Right hindlimb (tissue), 1 donor: ENCODE measurements at regions not wholly inside any gene's neighbourhood (a gene's known extent, or its start where the extent isn't known, plus 50 kb on each side); places are given as distances from the start of the nearest gene placed in this dataset.
"Not testable (repeated sequence)": the region's sequence is repeated elsewhere in the genome, so short reads cannot be mapped to it uniquely, and the experiment has no call there.

ENCODE experiments used
- DNase-seq: peaks from one replicate; pipeline ENCODE4 v3.0.0-alpha.2; 2018

DNA sequence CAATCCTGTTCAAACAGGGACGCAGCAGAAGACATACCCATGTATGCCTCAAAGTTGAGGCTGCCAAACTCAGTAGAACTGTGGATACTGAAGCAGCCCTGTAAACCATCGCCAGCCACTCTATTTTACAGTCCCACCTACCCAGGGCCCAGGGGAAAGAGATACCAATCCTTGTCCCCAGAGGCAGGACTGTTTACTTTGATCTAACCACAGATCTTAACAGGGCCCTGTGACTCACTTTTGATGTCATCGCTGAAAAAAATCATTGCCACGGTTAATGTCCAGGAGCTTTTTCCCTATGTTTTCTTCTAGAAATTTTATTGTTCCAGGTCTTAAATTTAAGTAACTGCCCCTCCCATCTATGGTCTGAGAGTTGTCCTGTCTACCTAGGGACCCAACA lies 538.4 kb upstream of the NCAM2 start:
- no peak for DNase-seq

DNA sequence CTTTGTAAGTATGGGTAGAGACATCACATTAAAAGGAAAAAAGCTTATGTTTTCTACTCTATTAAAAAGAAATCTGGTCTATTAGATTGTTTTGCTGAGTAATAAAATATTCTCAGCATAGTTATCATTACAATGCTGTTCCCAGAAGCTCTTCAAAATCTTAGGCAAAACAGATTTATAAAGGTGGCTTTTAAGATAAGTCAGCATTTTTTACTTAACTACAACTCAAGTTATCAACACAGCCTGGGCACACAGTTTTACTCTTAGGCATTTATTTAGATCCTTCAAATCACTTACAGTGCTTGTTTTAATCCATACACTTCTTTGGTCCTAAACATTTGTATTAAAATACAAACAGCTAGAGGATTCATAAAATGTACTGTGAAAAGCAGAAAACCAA lies 534.8 kb upstream of the NCAM2 start:
- no peak for DNase-seq

DNA sequence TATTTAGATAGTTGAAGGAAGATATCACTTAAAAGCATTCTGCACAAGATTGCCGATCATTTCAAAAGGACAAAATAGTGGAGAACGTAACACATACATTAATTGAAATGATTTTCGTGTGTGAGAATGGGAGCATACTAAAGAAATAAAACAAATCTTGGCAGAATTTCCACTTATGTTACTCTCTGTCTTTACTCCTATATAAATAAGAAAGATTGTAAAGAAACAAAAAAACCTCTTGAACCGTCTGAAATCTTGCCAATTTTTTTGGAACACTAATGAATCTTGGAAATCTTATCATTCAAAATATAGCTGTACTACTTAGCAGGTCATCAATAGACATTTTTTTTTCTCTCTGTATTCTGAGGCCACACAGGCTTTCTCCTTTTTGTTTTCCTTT lies 528.8 kb upstream of the NCAM2 start:
- DNase-seq: no peak

DNA sequence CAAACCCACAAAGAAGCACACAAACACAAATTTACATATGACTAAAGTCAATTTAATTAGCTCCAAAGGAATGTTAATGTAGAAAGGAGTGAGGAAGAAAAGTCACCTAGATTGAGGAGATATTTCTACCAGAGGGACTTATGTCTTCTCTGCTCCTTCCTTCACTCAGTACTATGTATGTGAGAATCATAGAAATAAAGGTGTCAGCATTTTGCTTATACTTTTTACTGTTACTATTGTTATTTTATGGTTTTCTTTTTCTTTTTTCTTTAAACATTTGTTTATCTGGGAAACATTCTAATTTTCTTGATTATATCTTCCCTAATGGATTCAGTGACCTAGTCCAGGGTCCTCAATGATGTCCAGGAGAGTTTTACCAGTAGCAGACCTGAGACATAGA lies 511.9 kb upstream of the NCAM2 start:
- DNase-seq: no peak

DNA sequence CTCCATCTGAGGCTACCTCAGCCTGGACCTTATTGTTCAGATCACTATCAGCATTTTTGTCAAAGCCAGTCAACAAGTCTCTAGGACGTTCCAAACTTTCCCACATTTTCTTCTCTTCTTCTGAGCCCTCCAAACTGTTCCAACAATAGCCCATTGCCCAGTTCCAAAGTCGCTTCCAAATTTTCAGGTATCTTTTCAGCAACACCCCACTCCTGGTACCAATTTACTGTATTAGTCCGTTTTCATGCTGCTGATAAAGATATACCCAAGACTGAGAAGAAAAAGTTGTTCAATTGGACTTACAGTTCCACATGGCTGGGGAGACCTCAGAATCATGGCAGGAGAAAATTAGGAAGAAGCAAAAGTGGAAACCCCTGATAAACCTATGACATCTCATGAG lies 495.3 kb upstream of the NCAM2 start:
- not testable (repeated sequence) for DNase-seq

DNA sequence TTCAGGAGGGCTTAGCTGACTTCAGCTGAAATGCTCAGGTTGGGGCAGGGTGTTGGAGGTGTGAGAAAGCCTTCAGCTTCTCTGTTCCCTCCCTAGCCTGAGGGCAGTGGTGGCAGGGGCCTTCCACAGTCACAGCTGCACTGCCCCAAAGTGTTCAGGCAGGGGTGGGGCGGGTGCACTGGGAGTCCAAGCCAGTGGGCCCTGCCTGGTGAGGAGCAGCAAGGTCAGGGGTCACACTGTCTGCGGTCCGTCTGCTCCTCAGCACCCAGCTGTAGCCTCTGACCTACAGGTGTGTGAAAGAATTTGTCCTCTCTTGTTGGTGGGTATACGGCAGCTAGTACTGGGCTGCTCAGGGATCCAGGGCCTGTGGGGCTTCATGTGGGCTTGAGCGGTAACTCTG lies 490.4 kb upstream of the NCAM2 start:
- DNase-seq: no peak

DNA sequence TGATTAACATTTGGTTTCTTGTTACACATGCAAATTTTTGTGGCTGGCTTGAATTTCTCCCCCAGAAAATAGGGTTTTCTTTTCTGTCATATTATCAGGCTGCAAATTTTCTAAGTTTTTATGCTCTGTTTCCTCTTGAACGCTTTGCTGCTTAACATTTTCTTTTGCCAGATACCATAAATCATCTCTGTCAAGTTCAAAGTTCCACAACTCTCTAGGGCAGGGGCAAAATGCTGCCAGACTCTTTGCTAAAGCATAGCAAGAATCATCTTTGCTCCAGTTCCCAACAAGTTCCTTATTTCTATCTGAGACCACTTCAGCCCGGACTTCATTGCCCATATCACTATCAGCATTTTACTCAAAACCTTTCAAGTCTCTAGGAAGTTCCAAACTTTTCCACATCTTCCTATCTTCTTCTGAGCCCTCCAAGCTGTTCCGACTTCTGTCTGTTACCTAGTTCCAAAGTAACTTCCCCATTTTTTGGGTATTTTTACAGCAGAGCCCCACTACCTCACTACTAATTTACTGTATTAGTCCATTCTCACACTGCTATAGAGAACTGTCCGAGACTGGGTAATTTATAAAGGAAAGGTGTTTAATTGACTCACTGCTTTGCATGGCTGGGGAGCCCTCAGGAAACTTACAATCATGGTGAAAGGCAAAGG lies 486.9 kb upstream of the NCAM2 start:
- no peak for DNase-seq

DNA sequence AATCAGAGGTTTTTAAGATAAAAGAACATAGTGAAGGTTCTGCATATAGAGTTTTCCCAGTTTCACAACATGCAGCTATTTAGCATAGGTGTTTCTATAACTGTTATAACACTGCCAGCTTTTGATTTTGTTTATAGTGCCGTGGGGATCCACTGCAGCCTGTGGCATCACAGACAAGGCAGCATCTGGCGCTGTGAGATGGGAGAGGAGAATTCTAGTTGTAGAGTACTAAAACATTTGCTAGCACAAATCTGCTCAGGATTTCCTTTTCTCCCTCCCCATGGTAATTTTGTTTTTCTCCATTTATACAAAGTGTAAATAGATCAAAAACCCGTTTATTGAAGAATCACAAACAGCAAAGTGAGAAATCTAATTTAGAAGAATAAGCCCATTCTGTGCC lies 482.8 kb upstream of the NCAM2 start:
- DNase-seq: no peak

DNA sequence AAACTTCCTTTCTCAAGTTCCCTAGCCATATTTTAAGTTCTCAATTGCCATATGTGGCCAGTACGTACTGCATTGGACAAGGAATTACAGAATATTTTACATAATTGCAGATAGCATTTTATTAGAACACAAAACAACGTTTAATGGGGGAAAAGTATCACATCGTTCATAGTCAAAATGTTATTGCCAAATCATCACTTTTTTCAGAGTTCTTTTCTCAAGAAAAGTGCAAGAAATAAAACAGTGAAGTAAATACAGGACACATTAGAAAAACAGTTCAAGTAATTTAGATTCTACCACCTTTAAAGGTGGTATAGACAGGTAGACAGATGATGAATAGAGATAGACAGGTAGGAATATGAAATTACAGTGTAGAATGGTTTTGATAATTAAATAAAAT lies 479.1 kb upstream of the NCAM2 start:
- no peak for DNase-seq

DNA sequence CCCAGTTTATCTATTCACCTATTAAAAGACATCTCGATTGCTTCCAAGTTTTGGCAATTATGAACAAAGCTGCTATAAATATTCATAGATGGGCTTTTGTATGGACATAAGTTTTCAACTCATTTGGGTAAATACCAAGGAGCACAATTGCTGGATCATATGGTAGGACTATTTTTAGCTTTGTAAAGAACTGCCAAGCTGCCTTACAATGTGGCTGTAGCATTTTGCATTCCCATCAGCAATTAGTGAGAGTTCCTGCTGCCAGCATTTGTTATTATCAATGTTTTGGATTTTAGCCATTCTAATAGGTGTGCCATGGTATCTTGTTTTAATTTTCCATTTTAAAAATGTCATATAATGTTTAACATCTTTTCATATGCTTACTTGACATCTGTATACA lies 475.6 kb upstream of the NCAM2 start:
- DNase-seq: no peak

DNA sequence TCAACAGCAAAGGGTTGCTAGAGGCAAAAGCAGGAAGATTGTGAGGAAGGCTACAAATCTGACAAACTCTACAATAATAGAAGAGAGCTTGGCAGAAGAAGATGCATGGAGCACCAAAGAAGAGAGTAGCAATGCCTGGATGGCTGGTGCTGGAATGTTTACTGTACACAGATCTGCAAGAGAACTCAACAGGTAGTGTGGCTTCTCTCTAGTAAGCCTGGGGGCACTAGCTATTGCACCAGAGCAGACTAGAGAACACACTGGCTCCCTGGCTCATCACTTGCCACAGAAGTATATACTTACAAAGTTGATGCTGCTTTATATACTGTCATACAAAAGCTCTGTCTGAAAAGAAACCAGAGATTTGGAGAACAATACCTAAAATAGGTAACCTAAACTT lies 475.0 kb upstream of the NCAM2 start:
- DNase-seq: no peak

DNA sequence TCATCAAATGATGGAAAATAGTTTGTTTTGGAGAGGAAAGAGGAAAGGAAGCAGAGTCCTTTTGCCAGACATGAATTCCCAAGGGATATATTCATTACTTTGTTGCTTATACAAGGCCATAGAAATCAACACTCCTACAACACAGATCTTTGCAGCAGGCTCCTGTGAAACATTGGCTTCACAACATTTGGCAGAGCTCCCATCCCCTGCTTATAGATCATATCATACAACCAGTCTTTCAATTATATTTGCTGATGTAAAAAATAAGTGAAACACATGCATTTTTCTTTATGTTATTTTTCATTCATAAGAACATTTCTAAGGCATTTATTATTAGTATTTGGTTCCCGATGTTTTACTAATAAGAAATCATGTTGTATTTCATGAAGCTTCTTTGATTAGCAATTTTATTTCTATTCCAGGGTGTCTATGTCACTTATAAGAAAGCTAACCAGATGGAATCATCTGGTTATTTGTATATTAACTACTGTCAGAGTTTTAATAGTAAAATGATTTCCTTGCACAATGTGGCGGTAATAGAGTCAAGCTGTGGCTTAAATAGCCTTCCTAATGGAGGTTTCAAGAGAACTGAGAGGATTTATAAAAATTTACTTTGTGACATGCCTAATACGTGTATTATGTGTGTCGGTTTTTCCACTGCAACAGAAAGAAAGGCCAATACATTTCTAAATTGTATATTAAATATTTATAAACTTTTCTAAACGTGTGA lies 470.3 kb upstream of the NCAM2 start:
- no peak for DNase-seq

DNA sequence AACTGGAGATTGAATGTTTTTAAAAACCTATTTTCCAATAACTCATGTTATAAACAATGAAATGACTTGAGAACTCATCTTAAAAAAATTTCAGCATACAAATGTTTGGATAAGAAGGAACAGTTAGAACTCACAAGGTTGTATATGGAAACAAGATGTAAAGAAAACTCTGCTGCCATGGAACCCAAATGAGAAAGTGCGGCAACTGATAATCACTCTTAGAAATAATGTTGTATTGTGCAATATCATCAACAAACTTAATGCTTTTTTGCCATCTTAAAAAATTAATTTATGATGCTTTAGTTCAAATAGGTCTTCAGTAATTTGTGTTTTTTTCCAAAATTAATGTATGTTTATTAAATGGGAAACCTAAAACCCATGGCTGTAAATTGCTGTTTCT lies 461.1 kb upstream of the NCAM2 start:
- DNase-seq: no peak

DNA sequence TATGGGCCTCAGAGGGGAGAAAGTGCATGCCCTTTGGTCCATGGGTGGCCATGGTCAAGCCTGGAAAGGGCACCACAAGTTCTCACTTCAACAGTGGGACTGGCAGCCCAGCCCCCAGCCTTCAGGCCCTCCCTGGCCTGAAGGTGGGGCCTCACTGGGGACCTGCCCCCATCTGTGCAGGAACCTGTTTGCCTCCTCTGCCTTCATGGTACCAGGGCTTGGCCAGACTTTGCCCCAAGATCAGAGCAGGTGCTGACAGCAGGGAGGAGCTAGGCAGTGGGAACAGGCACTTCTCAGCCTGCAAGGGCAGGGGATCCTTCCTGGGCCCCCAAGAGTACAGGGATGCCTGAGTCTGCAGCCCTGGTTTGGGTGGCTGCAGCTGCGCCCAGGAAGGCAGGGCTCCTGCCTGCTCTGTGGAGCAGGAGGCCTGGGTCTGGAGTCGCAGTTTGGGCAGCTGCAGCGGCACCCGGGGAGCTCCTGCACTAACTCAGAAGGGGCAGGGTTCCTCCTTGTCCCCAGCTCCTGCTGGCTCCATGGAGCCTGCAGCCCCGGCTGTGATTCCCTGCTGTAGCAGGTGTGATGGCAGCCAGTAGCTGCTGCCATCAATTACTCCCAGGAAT lies 460.1 kb upstream of the NCAM2 start:
- DNase-seq: no peak

DNA sequence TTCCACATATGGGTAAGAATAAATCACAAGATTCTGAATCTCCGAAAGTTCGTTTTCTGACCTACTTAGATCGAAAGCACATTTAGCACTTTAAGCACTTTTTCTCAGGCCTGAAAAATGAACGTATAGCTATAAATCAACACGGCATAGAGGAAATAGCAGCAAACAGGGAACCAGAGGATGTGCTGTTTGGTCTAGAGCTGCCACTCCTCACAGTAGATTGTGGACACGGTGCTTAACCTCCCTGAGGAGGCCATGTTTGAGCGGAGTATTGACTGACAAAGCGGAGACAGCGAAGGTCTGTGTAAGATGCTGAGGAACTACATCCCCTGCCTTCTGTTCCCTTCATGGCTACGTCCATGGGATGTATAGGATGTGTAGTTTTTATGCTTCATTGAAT lies 452.8 kb upstream of the NCAM2 start:
- no peak for DNase-seq

DNA sequence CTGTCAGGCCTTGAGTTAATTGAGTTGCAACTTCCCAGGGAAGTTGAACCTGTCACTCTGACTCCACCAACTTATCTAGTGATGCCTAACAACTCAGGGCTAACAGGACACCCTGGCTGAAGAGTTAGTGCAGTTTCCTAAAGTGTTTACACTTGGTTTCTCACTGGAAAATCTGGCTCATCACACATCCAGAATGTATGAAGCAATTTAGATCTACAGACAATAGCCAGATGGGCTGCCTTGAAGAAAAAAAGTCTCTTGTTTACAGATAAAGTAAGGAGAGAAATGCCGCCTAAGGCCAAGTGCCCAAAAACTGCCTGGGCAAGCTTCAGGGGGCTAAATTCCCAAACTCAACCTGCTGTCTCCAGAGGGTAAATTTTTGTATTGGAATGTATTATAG lies 446.3 kb upstream of the NCAM2 start:
- DNase-seq: no peak

DNA sequence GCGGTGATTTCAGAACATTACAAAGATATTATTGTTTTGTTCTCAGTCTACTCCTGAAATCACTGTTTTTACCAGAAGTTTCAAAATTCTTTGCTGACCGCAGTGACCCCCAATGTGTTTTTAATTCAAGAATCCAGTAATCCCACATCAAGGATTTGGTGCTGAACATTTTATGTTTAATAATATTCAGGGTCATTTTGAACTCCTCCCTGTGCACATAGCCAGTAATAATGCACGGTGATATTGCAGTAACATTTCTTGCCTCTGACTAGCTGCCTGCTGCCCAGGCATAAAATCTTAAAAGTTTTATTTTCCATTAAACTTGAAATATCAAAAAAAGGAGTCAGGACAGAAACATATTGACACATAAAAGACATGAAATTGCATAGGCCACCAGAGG lies 443.4 kb upstream of the NCAM2 start:
- no peak for DNase-seq

DNA sequence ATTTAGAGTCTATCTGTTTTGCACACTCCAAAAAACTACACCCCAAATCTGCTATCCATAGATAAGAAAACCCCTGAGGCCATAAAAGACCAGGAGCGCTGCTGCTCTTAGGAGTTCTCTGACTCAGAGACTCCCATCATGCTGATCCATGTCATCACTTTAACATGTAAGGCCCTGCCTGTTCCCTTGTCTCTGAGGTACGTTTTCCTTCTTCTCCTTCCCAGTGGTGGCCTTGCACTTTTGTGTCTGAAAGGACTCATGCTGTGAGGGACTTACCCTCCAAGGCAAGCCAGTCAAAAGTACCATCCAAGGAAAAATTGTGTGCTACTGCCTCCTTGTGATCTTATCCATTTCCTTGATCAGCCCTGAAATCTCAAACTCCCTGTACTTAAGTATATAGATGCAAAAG lies 427.4 kb upstream of the NCAM2 start:
- DNase-seq: no peak

DNA sequence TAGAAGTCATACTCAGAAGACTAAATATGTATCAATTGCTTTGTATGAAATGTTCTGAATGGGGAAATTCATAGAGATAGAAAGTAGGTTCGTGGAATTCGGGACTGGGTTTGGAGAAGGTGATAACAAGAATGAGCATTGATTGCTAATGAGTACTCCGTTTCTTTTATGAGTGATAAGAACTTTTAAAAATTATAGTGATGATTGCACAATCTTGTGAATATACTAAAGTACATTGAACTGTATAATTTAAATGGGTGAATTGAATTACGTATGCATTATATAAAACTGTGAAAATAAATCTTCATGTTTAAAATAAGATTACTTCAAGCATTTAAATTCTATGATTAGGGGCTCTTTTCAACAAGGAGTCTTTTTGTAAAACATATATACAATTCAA lies 425.6 kb upstream of the NCAM2 start:
- DNase-seq: no peak

DNA sequence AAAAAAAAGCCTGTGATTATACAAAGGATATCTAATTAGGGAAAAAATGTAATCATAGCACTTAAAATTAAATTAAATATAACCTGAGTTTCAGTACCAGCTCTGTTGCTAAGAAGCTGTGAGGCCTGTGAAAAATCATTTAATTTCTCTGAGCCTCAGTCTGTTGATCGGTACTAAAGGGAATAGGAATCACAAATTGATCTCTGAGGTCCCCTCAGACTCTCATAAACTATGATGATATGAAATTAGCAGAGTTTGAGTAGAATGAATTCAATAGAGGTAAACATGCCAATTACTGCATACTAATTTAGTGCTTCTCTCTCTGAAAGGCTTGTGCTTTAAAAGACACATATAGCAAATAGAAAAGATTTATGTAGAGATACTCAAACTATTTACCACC lies 416.8 kb upstream of the NCAM2 start:
- DNase-seq: no peak

DNA sequence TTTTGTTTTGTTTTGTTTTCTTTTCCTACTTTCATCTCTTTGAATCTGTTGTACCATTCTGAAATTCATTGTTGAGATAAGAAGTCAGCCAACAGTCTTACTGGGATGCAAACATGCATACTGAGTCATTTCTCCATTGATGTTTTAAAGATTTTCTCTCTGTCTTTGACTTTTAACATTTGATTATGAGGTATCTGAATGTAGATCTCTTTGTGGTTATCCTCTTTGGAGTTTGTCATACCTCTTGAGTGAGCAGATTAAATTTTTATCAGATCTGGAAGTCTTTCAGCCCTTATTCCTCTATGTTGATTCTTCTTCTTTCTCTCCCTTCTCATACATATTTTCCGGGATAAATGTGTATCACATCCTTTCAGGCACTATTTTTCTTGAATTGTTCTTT lies 406.9 kb upstream of the NCAM2 start:
- no peak for DNase-seq

DNA sequence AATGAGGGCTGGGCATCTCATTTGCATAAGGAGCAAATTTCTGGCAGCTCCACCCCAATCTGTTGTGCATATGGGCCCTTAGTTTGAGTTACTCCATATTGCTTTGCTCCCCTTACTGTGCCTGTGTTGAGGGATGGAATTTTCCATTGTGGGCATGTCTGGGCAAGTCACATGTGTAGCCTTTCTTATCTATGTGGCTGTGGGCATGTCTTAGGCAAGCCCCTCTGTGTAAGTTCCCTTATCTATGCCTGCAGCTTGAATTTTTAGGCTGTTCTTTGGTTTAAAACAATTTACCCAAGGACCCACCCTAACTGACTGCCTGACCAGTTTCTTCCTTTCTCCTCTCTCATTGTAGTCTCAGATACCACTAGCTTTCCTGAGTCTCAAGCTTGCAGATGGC lies 405.7 kb upstream of the NCAM2 start:
- no peak for DNase-seq

DNA sequence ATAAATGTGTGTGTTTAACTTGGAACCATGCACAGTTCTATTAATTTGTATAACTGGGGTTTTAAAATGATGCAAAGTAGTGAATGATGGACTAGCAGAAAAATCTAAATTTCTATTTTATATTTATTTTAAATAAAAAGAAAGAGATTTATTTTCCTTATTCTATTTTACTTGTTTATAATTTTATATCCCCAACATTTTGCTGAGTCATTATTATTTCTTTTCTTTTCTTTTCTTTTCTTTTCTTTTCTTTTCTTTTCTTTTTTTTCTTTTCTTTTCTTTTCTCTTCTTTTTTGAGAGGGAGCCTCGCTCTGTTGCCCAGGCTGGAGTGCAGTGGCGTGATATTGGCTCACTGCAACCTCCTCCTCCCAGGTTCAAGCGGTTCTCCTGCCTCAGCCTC lies 395.0 kb upstream of the NCAM2 start:
- DNase-seq: no peak

DNA sequence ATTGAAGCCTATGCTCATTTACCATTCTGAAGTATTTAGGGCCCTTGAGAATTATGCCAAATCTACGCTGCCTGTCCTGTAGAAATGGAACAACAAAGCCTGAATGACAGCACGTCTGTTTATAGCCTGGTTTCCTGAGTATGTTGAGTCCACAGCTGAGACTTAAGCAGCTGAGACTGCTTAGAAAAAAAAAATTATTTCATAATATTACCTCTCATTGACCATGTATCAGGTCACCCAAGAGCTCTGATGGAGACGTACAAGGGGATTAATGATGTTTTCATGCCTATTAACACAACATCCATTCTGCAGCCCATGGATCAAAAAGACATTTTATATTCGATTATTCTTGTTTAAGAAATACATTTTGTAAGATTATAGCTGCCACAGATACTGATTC lies 387.2 kb upstream of the NCAM2 start:
- no peak for DNase-seq

DNA sequence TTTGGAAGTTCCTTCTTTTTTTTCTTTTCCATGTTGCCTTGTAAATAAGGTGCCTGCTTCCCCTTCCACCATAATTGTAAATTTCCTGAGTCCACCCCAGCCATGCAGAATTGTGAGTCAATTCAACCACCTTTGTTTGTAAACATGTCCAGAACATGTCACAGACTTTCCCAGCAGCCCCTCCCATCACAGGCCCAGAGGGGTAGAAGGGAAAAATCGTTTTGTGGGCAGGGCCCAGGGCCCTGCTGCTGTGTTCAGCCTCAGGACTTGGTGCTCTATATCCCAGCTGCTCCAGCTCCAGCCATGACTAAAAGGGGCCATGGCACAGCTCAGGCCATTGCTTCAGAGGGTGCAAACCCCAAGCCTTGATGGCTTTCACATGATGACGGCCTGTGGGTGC lies 384.6 kb upstream of the NCAM2 start:
- no peak for DNase-seq
